Kidney (tissue), 13 donors: ENCODE measurements at regions not wholly inside any gene's neighbourhood (a gene's known extent, or its start where the extent isn't known, plus 50 kb on each side); places are given as distances from the start of the nearest gene placed in this dataset.

Experiments
- DNase-seq, 5 donors: peaks; one replicate each; pipeline ENCODE4 v3.0.0-alpha.2; 2013 to 2020
- FAIRE-seq: peaks from 2 replicates; lab custom pipeline; 2012; peaks lifted over from hg19 to GRCh38; lab: Jason Lieb, UNC
- H3K27ac ChIP-seq, 2 donors: one replicate each; pipeline ENCODE4 v1.7.0; 2013; ENCODE audit warnings: low read depth in 2 of 2, low read length in 2 of 2, inconsistent platforms in 1 of 2
- H3K27me3 ChIP-seq: one replicate; pipeline ENCODE4 v1.7.1; 2013; ENCODE audit warnings: low read length, inconsistent platforms; ENCODE audit not compliant: control insufficient read depth, insufficient read depth
- H3K36me3 ChIP-seq, 3 donors: one replicate each; pipeline versions ENCODE4 v1.7.0 to v1.7.1; 2013; ENCODE audit warnings: low read length in 3 of 3, control low read depth in 1 of 3, inconsistent platforms in 1 of 3; ENCODE audit not compliant: insufficient read depth in 3 of 3, control insufficient read depth in 2 of 3
- H3K4me1 ChIP-seq, 3 donors: one replicate each; pipeline versions ENCODE4 v1.7.0 to v1.7.1; 2013; ENCODE audit warnings: low read length in 3 of 3, inconsistent platforms in 1 of 3, low read depth in 1 of 3; ENCODE audit not compliant: control insufficient read depth in 2 of 3, insufficient read depth in 2 of 3
- H3K4me3 ChIP-seq, 3 donors: one replicate each; pipeline versions ENCODE4 v1.7.0 to v1.8.1; 2013; ENCODE audit warnings: low read length in 3 of 3, control low read depth in 1 of 3, inconsistent platforms in 1 of 3
- H3K9ac ChIP-seq, 3 donors: one replicate each; pipeline versions ENCODE4 v1.7.0 to v1.7.1; 2013; ENCODE audit warnings: low read length in 3 of 3, control low read depth in 1 of 3, inconsistent platforms in 1 of 3
- H3K9me3 ChIP-seq, 3 donors: one replicate each; pipeline versions ENCODE4 v1.7.0 to v1.7.1; 2013; ENCODE audit warnings: low read length in 3 of 3, control low read depth in 1 of 3, inconsistent platforms in 1 of 3; ENCODE audit not compliant: control insufficient read depth in 2 of 3, insufficient read depth in 1 of 3
- CTCF ChIP-seq: IDR thresholded peaks from 3 replicates; pipeline ENCODE4 v1.5.1; 2012; ENCODE audit warnings: mild to moderate bottlenecking, moderate library complexity, borderline replicate concordance; ENCODE audit not compliant: insufficient read depth; ENCODE audit errors: extremely low read depth
- intact Hi-C: fragments of 100-400 bp; cut with DNase I; formaldehyde crosslinking; loops from one replicate; pipeline ENCODE4 v1.11.1; 2022
- donor health status: control.
- donor health status: control.
- donor health status: control.
- donor health status: control.
- donor health status: control.
- donor health status: DM: yes; HTN: yes; CAD: no.
- donor health status: Normal renal cell carcinoma (clear cell type).

GRCh38 chr5:86974955-86975354, 292.7 kb upstream of the RASA1 start:
- H3K9me3 ChIP-seq: no peaks in the 10 kb centered on the region
- intact Hi-C loops: no loop called here
- no peak overlapping the region for H3K27ac ChIP-seq
- H3K27me3 ChIP-seq: no peaks in the 10 kb centered on the region
- H3K9ac ChIP-seq: no peak overlapping the region
- H3K4me1 ChIP-seq: no peaks in the 10 kb centered on the region
- FAIRE-seq (no peak), DNase-seq (no peak)
- no peak for TF ChIP-seq CTCF
- no peaks in the 10 kb centered on the region for H3K36me3 ChIP-seq
- H3K4me3 ChIP-seq: no peak overlapping the region

- no peak for TF ChIP-seq CTCF
- no peak overlapping the region for H3K27ac ChIP-seq
- no peak overlapping the region for H3K9ac ChIP-seq
- H3K4me3 ChIP-seq: no peak overlapping the region
- no peaks in the 10 kb centered on the region for H3K36me3 ChIP-seq
- DNase-seq (no peak), FAIRE-seq (no peak)
- H3K27me3 ChIP-seq: no peaks in the 10 kb centered on the region
- peaks cover 0 to 3% (median 0%) of the 10 kb centered on the region in 3 donors for H3K9me3 ChIP-seq
- H3K4me1 ChIP-seq: no peaks in the 10 kb centered on the region
- intact Hi-C loops: no loop called here
These were observed 290.5 kb upstream of the RASA1 start for GRCh38 chr5:86977190-86977589.

GRCh38 chr5:86977808-86978207, 289.9 kb upstream of the RASA1 start:
- no peak overlapping the region for H3K9ac ChIP-seq
- H3K9me3 ChIP-seq: peaks cover 0 to 3% (median 0%) of the 10 kb centered on the region in 3 donors
- FAIRE-seq (no peak), DNase-seq (no peak)
- intact Hi-C loops: no loop called here
- no peaks in the 10 kb centered on the region for H3K36me3 ChIP-seq
- H3K27me3 ChIP-seq: no peaks in the 10 kb centered on the region
- TF ChIP-seq CTCF: no peak
- no peaks in the 10 kb centered on the region for H3K4me1 ChIP-seq
- no peak overlapping the region for H3K4me3 ChIP-seq
- H3K27ac ChIP-seq: no peak overlapping the region

GRCh38 chr5:86979811-86980411, 287.8 kb upstream of the RASA1 start:
- intact Hi-C loops: no loop called here
- no peak for TF ChIP-seq CTCF
- H3K4me3 ChIP-seq: no peak overlapping the region
- FAIRE-seq (no peak), DNase-seq (no peak)
- H3K4me1 ChIP-seq: no peaks in the 10 kb centered on the region
- H3K36me3 ChIP-seq: no peaks in the 10 kb centered on the region
- H3K27me3 ChIP-seq: no peaks in the 10 kb centered on the region
- no peak overlapping the region for H3K9ac ChIP-seq
- peaks cover 0 to 3% (median 0%) of the 10 kb centered on the region in 3 donors for H3K9me3 ChIP-seq
- H3K27ac ChIP-seq: no peak overlapping the region
